ENCODE measurements at regions not wholly inside any gene's neighbourhood (a gene's known extent, or its start where the extent isn't known, plus 50 kb on each side); places are given as distances from the start of the nearest gene placed in this dataset.

- DNase-seq: no peak
Observed at GRCh38 chr11:19661827-19662226, 50.8 kb upstream of the NAV2 start.

GRCh38 chr11:19660076-19660475, 52.6 kb upstream of the NAV2 start:
- DNase-seq: peak; percentile 97

- DNase-seq: no peak
Observed at GRCh38 chr11:19659529-19659928, 53.1 kb upstream of the NAV2 start.

GRCh38 chr11:19658344-19658743, 54.3 kb upstream of the NAV2 start:
- DNase-seq: no peak

- DNase-seq: peak; percentile 87
Observed at GRCh38 chr11:19656140-19656541, 56.5 kb upstream of the NAV2 start.

- no peak for DNase-seq
Observed at GRCh38 chr11:19652623-19653375, 59.8 kb upstream of the NAV2 start.

GRCh38 chr11:19651653-19652052, 61.0 kb upstream of the NAV2 start:
- DNase-seq: no peak

- DNase-seq: no peak
Observed at GRCh38 chr11:19651028-19651427, 61.6 kb upstream of the NAV2 start.

GRCh38 chr11:19650467-19650866, 62.2 kb upstream of the NAV2 start:
- DNase-seq: no peak

- no peak for DNase-seq
Observed at GRCh38 chr11:19649751-19650150, 62.9 kb upstream of the NAV2 start.

- no peak for DNase-seq
Observed at GRCh38 chr11:19648321-19648720, 64.3 kb upstream of the NAV2 start.

GRCh38 chr11:19647816-19648215, 64.8 kb upstream of the NAV2 start:
- no peak for DNase-seq

GRCh38 chr11:19646921-19647320, 65.7 kb upstream of the NAV2 start:
- DNase-seq: no peak

- DNase-seq: no peak
Observed at GRCh38 chr11:19646308-19646707, 66.3 kb upstream of the NAV2 start.

GRCh38 chr11:19644316-19644715, 68.3 kb upstream of the NAV2 start:
- no peak for DNase-seq

- no peak for DNase-seq
Observed at GRCh38 chr11:19642185-19643158, 70.2 kb upstream of the NAV2 start.

- DNase-seq: no peak
Observed at GRCh38 chr11:19639603-19640105, 73.0 kb upstream of the NAV2 start.

- DNase-seq: no peak
Observed at GRCh38 chr11:19635332-19635731, 77.3 kb upstream of the NAV2 start.

- no peak for DNase-seq
Observed at GRCh38 chr11:19633276-19633675, 79.4 kb upstream of the NAV2 start.

- DNase-seq: no peak
Observed at GRCh38 chr11:19632499-19632834, 80.2 kb upstream of the NAV2 start.

GRCh38 chr11:19631712-19632498, 80.7 kb upstream of the NAV2 start:
- DNase-seq: no peak

GRCh38 chr11:19628018-19628417, 84.6 kb upstream of the NAV2 start:
- DNase-seq: no peak

- DNase-seq: no peak
Observed at GRCh38 chr11:19627566-19627965, 85.1 kb upstream of the NAV2 start.

Measured in islet precursor cell (in vitro differentiated cells).